ENCODE measurements at regions not wholly inside any gene's neighbourhood (a gene's known extent, or its start where the extent isn't known, plus 50 kb on each side); places are given as distances from the start of the nearest gene placed in this dataset.

GRCh38 chr1:30476476-30476875 is 246.9 kb downstream of the MATN1 start:
- TF ChIP-seq CTCF (conservative IDR thresholded peaks at IDR 0.05; ENCODE audit: low read length) (no peak), EZH2phosphoT487 (IDR thresholded peaks at IDR 0.05; ENCODE audit: borderline replicate concordance) (no peak)
